Psoas muscle (tissue), 7 donors: ENCODE measurements at regions not wholly inside any gene's neighbourhood (a gene's known extent, or its start where the extent isn't known, plus 50 kb on each side); places are given as distances from the start of the nearest gene placed in this dataset.

Experiments
- ATAC-seq, 4 donors: fragments of 200-7000 bp; cut with Tn5 transposase; one replicate each; pipeline ENCODE4 v1.9.1; 2020; ENCODE audit warnings: moderate library complexity in 3 of 4, mild to moderate bottlenecking in 2 of 4
- DNase-seq, 2 donors: peaks; one replicate each; pipeline ENCODE4 v3.0.0-alpha.2; 2020
- H3K27ac ChIP-seq: fragments of 200-600 bp; one replicate; pipeline ENCODE4 v1.8.0; 2022
- H3K27me3 ChIP-seq, 3 donors: fragments of 200-600 bp in 1 of 3; one replicate each; pipeline versions ENCODE4 v1.6.1 to v1.8.0; 2013 to 2022; ENCODE audit warnings: low read length in 2 of 3, mild to moderate bottlenecking in 2 of 3, moderate library complexity in 1 of 3; ENCODE audit not compliant: insufficient read depth in 3 of 3
- H3K36me3 ChIP-seq, 2 donors: fragments of 200-600 bp in 1 of 2; one replicate each; pipeline versions ENCODE4 v1.6.1 to v1.8.0; 2013 to 2022; ENCODE audit warnings: low read depth in 1 of 2, mild to moderate bottlenecking in 1 of 2, moderate library complexity in 1 of 2; ENCODE audit not compliant: insufficient read depth in 1 of 2
- H3K4me1 ChIP-seq: fragments of 200-600 bp; one replicate; pipeline ENCODE4 v1.8.0; 2022
- H3K4me3 ChIP-seq: fragments of 200-600 bp; one replicate; pipeline ENCODE4 v1.8.0; 2022; ENCODE audit warnings: mild to moderate bottlenecking
- H3K9me3 ChIP-seq: fragments of 200-600 bp; one replicate; pipeline ENCODE4 v1.8.0; 2022
- CTCF ChIP-seq: fragments of 200-600 bp; IDR thresholded peaks from one replicate; pipeline ENCODE4 v1.8.0; 2022; ENCODE audit warnings: antibody characterized with exemption
- WGBS, 3 donors: extraction: QIAGEN DNeasy Blood & Tissue Kit; methylation state at CpG; one replicate each; pipeline versions ENCODE4 v1.1.6 to v1.1.7; 2013; 5-methylcytosine and 5-hydroxymethylcytosine counted together
- intact Hi-C, 2 donors: fragments of 100-400 bp; cut with DNase I; formaldehyde crosslinking; loops; one replicate each; pipeline versions ENCODE4 v1.11.0 to v1.14.2; 2022
- donor health status: healthy with polysubstance abuse.
- donor health status: DM: no; HTN: no; CAD: no; lungs with moderate emphysema.
- donor health status: Bipolar disorder and iron deficiency.
- donor health status: healthy.
- donor health status: DM: yes; HTN: yes; CAD: no.
- donor health status: DM: no; HTN: no; CAD: no.
- donor health status: DM: yes; HTN: yes; CAD: no.

GRCh38 chr20:37602634-37603033 lies 75.0 kb upstream of the BLCAP start:
- intact Hi-C loops: no loop called here

GRCh38 chr20:37600486-37600885 lies 72.8 kb upstream of the BLCAP start:
- no peaks in the 10 kb centered on the region for H3K4me1 ChIP-seq
- TF ChIP-seq CTCF: no peak
- 57 to 71% (median 68%) methylated on average over 3 of the region's 3 CpGs for WGBS, 3 donors
- no peaks in the 10 kb centered on the region for H3K36me3 ChIP-seq
- DNase-seq (no peak), ATAC-seq (no peak)
- no peaks in the 10 kb centered on the region for H3K9me3 ChIP-seq
- no peak overlapping the region for H3K4me3 ChIP-seq
- intact Hi-C loops: no loop called here
- no peak overlapping the region for H3K27ac ChIP-seq
- peaks cover 0 to 24% (median 5%) of the 10 kb centered on the region in 3 donors for H3K27me3 ChIP-seq

More at GRCh38 chr20:37602634-37603033, 75.0 kb upstream of the BLCAP start:
- DNase-seq: no peak
- H3K4me1 ChIP-seq: no peaks in the 10 kb centered on the region
- H3K4me3 ChIP-seq: no peak overlapping the region
- no peak overlapping the region for H3K27ac ChIP-seq
- no peaks in the 10 kb centered on the region for H3K36me3 ChIP-seq
- no peak for TF ChIP-seq CTCF
- no peak for ATAC-seq
- peaks cover 0 to 14% (median 5%) of the 10 kb centered on the region in 3 donors for H3K27me3 ChIP-seq
- 75% methylated on average over 6 of the region's 6 CpGs for WGBS, 3 donors
- no peaks in the 10 kb centered on the region for H3K9me3 ChIP-seq

GRCh38 chr20:37598575-37599342 lies 71.1 kb upstream of the BLCAP start:
- Histone ChIP-seq H3K4me1 (no peaks in the 10 kb centered on the region), H3K36me3 (no peaks in the 10 kb centered on the region), H3K4me3 (no peak overlapping the region), H3K27me3 (peaks cover 0 to 24% (median 5%) of the 10 kb centered on the region in 3 donors), H3K27ac (no peak overlapping the region), H3K9me3 (no peaks in the 10 kb centered on the region)
- ATAC-seq (no peak), DNase-seq (no peak)
- no peak for TF ChIP-seq CTCF
- intact Hi-C loops: no loop called here
- 34 to 45% (median 39%) methylated on average over 10 of the region's 10 CpGs for WGBS, 3 donors

- WGBS, 3 donors: 3 to 5% (median 4%) methylated on average over 22 to 24 of the region's 24 CpGs
- no peak for ATAC-seq
- no peak for TF ChIP-seq CTCF
Observed at GRCh38 chr20:37598100-37598543, 70.4 kb upstream of the BLCAP start.

More at GRCh38 chr20:37598100-37598543, 70.4 kb upstream of the BLCAP start:
- peaks cover 0 to 29% (median 5%) of the 10 kb centered on the region in 3 donors for H3K27me3 ChIP-seq
- H3K4me3 ChIP-seq: no peak overlapping the region
- H3K9me3 ChIP-seq: no peaks in the 10 kb centered on the region
- no peak overlapping the region for H3K27ac ChIP-seq
- DNase-seq: no peak
- intact Hi-C loops: no loop called here
- no peaks in the 10 kb centered on the region for H3K4me1 ChIP-seq
- H3K36me3 ChIP-seq: no peaks in the 10 kb centered on the region
